ENCODE measurements at regions not wholly inside any gene's neighbourhood (a gene's known extent, or its start where the extent isn't known, plus 50 kb on each side); places are given as distances from the start of the nearest gene placed in this dataset.

DNA sequence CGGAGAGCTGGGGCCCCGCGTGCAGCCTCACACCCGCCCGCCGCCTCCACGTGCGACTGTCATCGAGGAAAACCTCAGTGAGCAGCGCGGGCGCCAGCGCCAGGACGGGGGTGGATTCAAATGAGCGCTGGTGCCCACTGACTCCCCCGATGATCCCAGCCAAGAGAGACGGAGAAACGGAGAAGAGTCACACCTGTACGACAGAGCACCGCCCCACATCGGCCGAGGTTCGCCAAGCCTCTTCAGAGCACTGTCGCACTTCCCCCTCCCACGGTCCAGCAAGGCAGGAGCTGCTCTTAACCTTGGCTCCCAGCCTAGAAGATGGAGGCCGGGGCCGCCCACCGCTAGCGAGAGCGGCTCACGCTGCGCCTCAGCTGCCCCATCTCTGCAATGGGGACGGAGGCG, 130.9 kb upstream of the IQSEC1 start:
- Mint-ChIP-seq H3K36me3 (no peaks in the 10 kb centered on the region), H3K27me3 (peaks cover 41% of the 10 kb centered on the region), H3K27ac (no peak overlapping the region), H3K4me3 (no peak overlapping the region), H3K9me3 (no peaks in the 10 kb centered on the region), H3K4me1 (ENCODE audit: unreplicated experiment) (no peaks in the 10 kb centered on the region)
- no peak for DNase-seq (ENCODE audit: extremely low spot score, unreplicated experiment)
- TF ChIP-seq, protein P1, sequence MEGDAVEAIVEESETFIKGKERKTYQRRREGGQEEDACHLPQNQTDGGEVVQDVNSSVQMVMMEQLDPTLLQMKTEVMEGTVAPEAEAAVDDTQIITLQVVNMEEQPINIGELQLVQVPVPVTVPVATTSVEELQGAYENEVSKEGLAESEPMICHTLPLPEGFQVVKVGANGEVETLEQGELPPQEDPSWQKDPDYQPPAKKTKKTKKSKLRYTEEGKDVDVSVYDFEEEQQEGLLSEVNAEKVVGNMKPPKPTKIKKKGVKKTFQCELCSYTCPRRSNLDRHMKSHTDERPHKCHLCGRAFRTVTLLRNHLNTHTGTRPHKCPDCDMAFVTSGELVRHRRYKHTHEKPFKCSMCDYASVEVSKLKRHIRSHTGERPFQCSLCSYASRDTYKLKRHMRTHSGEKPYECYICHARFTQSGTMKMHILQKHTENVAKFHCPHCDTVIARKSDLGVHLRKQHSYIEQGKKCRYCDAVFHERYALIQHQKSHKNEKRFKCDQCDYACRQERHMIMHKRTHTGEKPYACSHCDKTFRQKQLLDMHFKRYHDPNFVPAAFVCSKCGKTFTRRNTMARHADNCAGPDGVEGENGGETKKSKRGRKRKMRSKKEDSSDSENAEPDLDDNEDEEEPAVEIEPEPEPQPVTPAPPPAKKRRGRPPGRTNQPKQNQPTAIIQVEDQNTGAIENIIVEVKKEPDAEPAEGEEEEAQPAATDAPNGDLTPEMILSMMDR (conservative IDR thresholded peaks at IDR 0.05): no peak

DNA sequence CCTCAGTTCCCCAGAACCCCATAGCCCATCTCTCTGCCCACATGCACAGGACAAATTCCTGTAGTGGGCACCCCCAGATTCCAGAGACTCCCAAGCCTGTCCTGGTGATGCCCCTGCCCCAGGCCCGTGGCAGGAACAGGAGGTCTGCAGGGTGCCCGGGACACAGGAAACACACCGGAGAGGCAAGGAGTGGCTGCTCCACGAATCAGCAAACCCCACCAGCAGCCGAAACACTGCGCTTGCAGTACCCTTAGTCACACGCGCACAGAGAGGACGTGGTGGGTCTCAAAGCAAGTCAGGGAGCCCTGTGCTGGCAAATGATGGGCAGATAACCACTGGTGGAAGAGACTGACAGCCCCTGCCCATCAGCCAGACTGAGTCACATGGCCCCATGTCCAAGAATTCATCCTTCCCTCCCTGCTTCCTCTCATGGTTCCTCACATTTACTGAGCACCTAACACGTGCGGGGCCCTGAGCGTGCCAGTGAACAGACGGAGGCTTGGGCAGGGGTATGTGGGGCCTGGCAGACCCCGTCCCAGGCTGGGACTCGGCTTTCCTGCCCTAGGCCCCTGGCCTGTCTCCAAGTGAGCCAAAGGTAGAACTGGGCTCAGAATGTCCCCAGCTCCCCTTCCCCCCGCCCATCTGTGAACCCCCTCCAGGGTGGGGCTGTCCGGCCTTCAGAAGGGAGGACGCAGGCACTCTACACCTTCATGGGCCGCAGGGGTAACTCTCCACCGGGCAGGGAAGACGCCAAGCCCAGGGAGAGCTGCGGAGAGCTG, 130.4 kb upstream of the IQSEC1 start:
- Mint-ChIP-seq H3K36me3 (no peaks in the 10 kb centered on the region), H3K4me1 (ENCODE audit: unreplicated experiment) (no peaks in the 10 kb centered on the region), H3K9me3 (no peaks in the 10 kb centered on the region), H3K4me3 (no peak overlapping the region), H3K27me3 (peaks cover 41% of the 10 kb centered on the region), H3K27ac (no peak overlapping the region)
- DNase-seq (ENCODE audit: extremely low spot score, unreplicated experiment): no peak
- TF ChIP-seq, protein P1 (conservative IDR thresholded peaks at IDR 0.05): no peak

DNA sequence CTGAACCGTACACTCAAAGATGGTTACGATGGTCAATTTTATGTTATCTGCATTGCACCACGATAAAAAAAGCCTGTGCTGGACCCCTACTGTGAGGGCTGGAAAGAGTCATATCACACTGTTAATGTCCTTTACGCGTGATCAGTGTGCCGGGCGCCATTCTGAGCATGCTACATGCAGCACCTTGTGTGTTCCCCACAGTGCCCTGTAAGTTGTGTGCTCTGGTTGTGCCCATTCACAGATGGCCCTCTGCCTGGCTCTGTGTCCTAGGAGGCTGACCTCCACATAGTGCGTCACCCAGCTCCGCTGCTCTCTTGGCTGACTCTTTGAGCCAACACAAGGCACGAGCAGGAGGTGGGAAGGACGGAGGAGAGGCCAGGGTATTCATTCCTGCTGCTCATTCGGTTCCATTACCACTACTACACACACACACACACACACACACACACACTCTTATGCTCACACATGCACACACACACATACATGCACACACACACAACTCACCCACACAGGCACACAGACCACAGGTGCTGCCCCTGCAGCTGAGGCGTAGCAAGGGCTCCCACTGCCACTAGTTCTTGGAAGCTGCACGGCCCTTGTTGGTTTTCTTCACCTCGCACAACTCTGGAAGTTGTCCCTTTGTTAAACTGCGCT, 129.6 kb upstream of the IQSEC1 start:
- no peaks in the 10 kb centered on the region for H3K36me3 Mint-ChIP-seq
- TF ChIP-seq, protein P1 (conservative IDR thresholded peaks at IDR 0.05): no peak
- H3K27me3 Mint-ChIP-seq: peaks cover 36% of the 10 kb centered on the region
- no peak overlapping the region for H3K4me3 Mint-ChIP-seq
- H3K4me1 Mint-ChIP-seq (ENCODE audit: unreplicated experiment): no peaks in the 10 kb centered on the region
- DNase-seq (ENCODE audit: extremely low spot score, unreplicated experiment): no peak
- H3K9me3 Mint-ChIP-seq: no peaks in the 10 kb centered on the region
- no peak overlapping the region for H3K27ac Mint-ChIP-seq

DNA sequence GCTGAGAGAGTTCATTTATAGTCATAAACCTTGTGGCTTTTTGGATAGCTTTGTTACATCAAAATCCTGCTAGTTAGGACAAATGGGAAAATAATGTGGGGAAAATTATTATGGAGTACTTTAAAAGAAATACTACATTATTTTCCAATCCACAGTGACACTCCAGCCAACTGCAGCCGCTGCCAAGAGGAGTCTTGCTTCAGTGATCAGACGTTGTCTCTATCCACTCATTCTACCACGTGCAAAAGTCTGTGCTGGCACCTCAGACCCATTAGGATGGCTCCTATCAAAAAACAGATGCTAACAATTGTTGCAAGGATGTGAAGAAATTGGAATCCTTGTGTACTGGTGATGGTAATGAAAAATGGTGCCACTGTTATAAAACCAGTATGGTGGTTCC, 128.6 kb upstream of the IQSEC1 start:
- Mint-ChIP-seq H3K36me3 (no peaks in the 10 kb centered on the region), H3K4me3 (no peak overlapping the region), H3K9me3 (no peaks in the 10 kb centered on the region), H3K27ac (no peak overlapping the region), H3K4me1 (ENCODE audit: unreplicated experiment) (no peaks in the 10 kb centered on the region), H3K27me3 (peaks cover 25% of the 10 kb centered on the region)
- no peak for DNase-seq (ENCODE audit: extremely low spot score, unreplicated experiment)
- TF ChIP-seq, protein P1 (conservative IDR thresholded peaks at IDR 0.05): no peak

DNA sequence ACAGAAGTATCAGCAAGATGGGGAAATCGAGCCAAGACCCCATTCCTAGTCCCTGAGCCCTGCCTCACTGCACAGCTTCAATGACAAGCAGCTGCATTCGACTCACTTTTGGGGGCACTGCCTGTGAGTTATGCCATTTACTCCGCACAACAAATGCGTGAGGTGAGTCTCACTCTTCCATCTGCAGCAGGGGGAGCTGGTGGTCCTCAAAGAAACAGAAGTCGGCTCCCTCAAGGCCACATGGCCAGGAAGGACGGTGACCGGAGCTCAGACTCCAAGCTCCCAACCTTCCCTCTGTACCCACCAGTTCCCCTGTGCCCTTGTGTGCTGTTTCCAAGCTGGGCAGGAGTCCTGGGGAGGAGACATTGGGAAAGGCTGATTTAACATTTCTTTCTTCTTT, 127.7 kb upstream of the IQSEC1 start:
- Mint-ChIP-seq H3K9me3 (no peaks in the 10 kb centered on the region), H3K36me3 (no peaks in the 10 kb centered on the region), H3K27me3 (peaks cover 21% of the 10 kb centered on the region), H3K4me3 (no peak overlapping the region), H3K27ac (no peak overlapping the region), H3K4me1 (ENCODE audit: unreplicated experiment) (no peaks in the 10 kb centered on the region)
- TF ChIP-seq, protein P1 (conservative IDR thresholded peaks at IDR 0.05): peak; percentile 59
- DNase-seq (ENCODE audit: extremely low spot score, unreplicated experiment): no peak
